SIG-M5 treated with dmso at 0.1 percent for 504 hours (cell line): ENCODE measurements at regions not wholly inside any gene's neighbourhood (a gene's known extent, or its start where the extent isn't known, plus 50 kb on each side); places are given as distances from the start of the nearest gene placed in this dataset.
A peak's percentile ranks its signal among the peaks of the same experiment; 100 is the strongest.

Experiments
- DNase-seq: peaks from one replicate; lab custom pipeline; 2025; ENCODE audit not compliant: unreplicated experiment; lab: John Stamatoyannopoulos, UW

GRCh38 chr13:23980160-23980551, 82.9 kb upstream of the C1QTNF9B start:
- peak; percentile 60 for DNase-seq

- no peak for DNase-seq
Observed at GRCh38 chr13:23983671-23984070, 86.4 kb upstream of the C1QTNF9B start.

GRCh38 chr13:23984546-23984945, 87.2 kb upstream of the C1QTNF9B start:
- no peak for DNase-seq

- DNase-seq: no peak
Observed at GRCh38 chr13:23985060-23985459, 87.8 kb upstream of the C1QTNF9B start.

GRCh38 chr13:23985839-23986238, 88.5 kb upstream of the C1QTNF9B start:
- DNase-seq: no peak

- DNase-seq: no peak
Observed at GRCh38 chr13:23986619-23987018, 89.3 kb upstream of the C1QTNF9B start.

- DNase-seq: no peak
Observed at GRCh38 chr13:23987331-23987894, 90.1 kb upstream of the C1QTNF9B start.

GRCh38 chr13:23988546-23989122, 91.3 kb upstream of the C1QTNF9B start:
- DNase-seq: no peak

- DNase-seq: no peak
Observed at GRCh38 chr13:23990455-23990854, 93.2 kb upstream of the C1QTNF9B start.

- no peak for DNase-seq
Observed at GRCh38 chr13:23991119-23991518, 93.8 kb upstream of the C1QTNF9B start.

GRCh38 chr13:23992781-23993679, 95.7 kb upstream of the C1QTNF9B start:
- no peak for DNase-seq

- no peak for DNase-seq
Observed at GRCh38 chr13:23993680-23993985, 96.3 kb upstream of the C1QTNF9B start.

GRCh38 chr13:23995283-23996073, 98.2 kb upstream of the C1QTNF9B start:
- DNase-seq: peak; percentile 1

GRCh38 chr13:23996456-23996855, 99.2 kb upstream of the C1QTNF9B start:
- no peak for DNase-seq

GRCh38 chr13:23999424-23999823, 102.1 kb upstream of the C1QTNF9B start:
- DNase-seq: no peak

- DNase-seq: no peak
Observed at GRCh38 chr13:24002206-24002815, 105.0 kb upstream of the C1QTNF9B start.

- DNase-seq: no peak
Observed at GRCh38 chr13:24004142-24004899, 107.0 kb upstream of the C1QTNF9B start.

GRCh38 chr13:24004971-24005370, 107.7 kb upstream of the C1QTNF9B start:
- no peak for DNase-seq

GRCh38 chr13:24005755-24006281, 108.5 kb upstream of the C1QTNF9B start:
- no peak for DNase-seq
